Breast epithelium (tissue), 3 donors: ENCODE measurements at regions not wholly inside any gene's neighbourhood (a gene's known extent, or its start where the extent isn't known, plus 50 kb on each side); places are given as distances from the start of the nearest gene placed in this dataset.
"Not testable (repeated sequence)": the region's sequence is repeated elsewhere in the genome, so short reads cannot be mapped to it uniquely, and the experiment has no call there.

Experiments used
- POLR2AphosphoS5 ChIP-seq, 3 donors: sonication (generic); formaldehyde crosslinking; IDR thresholded peaks; one replicate each; pipeline ENCODE4 v1.6.1; 2017; ENCODE audit warnings: antibody characterized with exemption in 3 of 3
- TF ChIP-seq, protein P1 (sequence below), 3 donors: fragments of 450-650 bp; IDR thresholded peaks; one replicate each; pipeline ENCODE4 v1.5.1; 2016 to 2017; ENCODE audit warnings: antibody characterized with exemption in 3 of 3, mild to moderate bottlenecking in 3 of 3, moderate library complexity in 3 of 3

DNA sequence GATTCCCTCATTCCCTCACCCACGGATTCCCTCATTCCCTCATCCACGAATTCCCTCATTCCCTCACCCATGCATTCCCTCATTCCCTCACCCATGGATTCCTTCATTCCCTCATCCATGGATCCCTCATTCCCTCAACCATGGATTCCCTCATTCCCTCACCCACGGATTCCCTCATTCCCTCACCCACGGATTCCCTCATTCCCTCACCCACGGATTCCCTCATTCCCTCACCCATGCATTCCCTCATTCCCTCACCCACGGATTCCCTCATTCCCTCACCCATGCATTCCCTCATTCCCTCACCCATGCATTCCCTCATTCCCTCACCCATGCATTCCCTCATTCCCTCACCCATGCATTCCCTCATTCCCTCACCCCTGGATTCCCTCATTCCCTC lies 238.0 kb downstream of the TTLL2 start:
- TF ChIP-seq POLR2AphosphoS5 (IDR thresholded peaks at IDR 0.05), result not testable (repeated sequence)
- TF ChIP-seq, protein P1, sequence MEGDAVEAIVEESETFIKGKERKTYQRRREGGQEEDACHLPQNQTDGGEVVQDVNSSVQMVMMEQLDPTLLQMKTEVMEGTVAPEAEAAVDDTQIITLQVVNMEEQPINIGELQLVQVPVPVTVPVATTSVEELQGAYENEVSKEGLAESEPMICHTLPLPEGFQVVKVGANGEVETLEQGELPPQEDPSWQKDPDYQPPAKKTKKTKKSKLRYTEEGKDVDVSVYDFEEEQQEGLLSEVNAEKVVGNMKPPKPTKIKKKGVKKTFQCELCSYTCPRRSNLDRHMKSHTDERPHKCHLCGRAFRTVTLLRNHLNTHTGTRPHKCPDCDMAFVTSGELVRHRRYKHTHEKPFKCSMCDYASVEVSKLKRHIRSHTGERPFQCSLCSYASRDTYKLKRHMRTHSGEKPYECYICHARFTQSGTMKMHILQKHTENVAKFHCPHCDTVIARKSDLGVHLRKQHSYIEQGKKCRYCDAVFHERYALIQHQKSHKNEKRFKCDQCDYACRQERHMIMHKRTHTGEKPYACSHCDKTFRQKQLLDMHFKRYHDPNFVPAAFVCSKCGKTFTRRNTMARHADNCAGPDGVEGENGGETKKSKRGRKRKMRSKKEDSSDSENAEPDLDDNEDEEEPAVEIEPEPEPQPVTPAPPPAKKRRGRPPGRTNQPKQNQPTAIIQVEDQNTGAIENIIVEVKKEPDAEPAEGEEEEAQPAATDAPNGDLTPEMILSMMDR (IDR thresholded peaks at IDR 0.05), result not testable (repeated sequence)
